A549 (cell line): ENCODE measurements at regions not wholly inside any gene's neighbourhood (a gene's known extent, or its start where the extent isn't known, plus 50 kb on each side); places are given as distances from the start of the nearest gene placed in this dataset.

Experiments
- ATAC-seq, 2 experiments: fragments of 200-7000 bp in 1 of 2; fragments of >200 bp in 1 of 2; cut with Nextera tagmentation in 1 of 2; cut with Tn5 transposase in 1 of 2; 3 replicates each; pipeline versions ENCODE4 v1.8.0 to v1.9.1; 2018 to 2020; ENCODE audit warnings: mild to moderate bottlenecking in 1 of 2, moderate library complexity in 1 of 2
- CTCF ChIA-PET: fragments of 300-600 bp; sonication (Branson Sonifier 250); formaldehyde crosslinking; extraction: SDS; loops from one replicate; lab custom pipeline; 2021; ENCODE audit warnings: antibody characterized with exemption, inconsistent platforms; lab: Yijun Ruan, JAX
- POLR2A ChIA-PET: fragments of 350-600 bp; formaldehyde crosslinking; extraction: SDS; loops from one replicate; lab custom pipeline; 2021; ENCODE audit warnings: antibody characterized with exemption, inconsistent platforms; lab: Yijun Ruan, JAX
- DNase-seq, 2 experiments: peaks; one replicate each; pipeline versions ENCODE4 v3.0.0 to v3.0.0-alpha.2; 2011 to 2016; ENCODE audit warnings: low read depth in 1 of 2, low spot score in 1 of 2
- FAIRE-seq: peaks from 2 replicates; lab custom pipeline; 2011; peaks lifted over from hg19 to GRCh38; lab: Jason Lieb, UNC
- H3K27ac ChIP-seq, 2 experiments: fragments of >200 bp; sonication (Bioruptor Twin); formaldehyde crosslinking; 3 replicates each; pipeline ENCODE4 v1.5.1; 2016 to 2017
- H3K4me1 ChIP-seq: fragments of >200 bp; sonication (Bioruptor Twin); formaldehyde crosslinking; 3 replicates; pipeline ENCODE4 v1.6.1; 2016
- H3K4me2 ChIP-seq: fragments of >200 bp; sonication (Bioruptor Twin); formaldehyde crosslinking; 3 replicates; pipeline ENCODE4 v1.6.1; 2016
- H3K4me3 ChIP-seq: fragments of >200 bp; sonication (Bioruptor Twin); formaldehyde crosslinking; 3 replicates; pipeline ENCODE4 v1.5.1; 2016
- H3K9me3 ChIP-seq: fragments of >200 bp; sonication (Bioruptor Twin); formaldehyde crosslinking; 3 replicates; pipeline ENCODE4 v1.6.1; 2016
- CBX2 ChIP-seq: fragments of 200-600 bp; sonication (generic); IDR thresholded peaks from 2 replicates; pipeline ENCODE4 v1.6.1; 2016; ENCODE audit warnings: low read depth, mild to moderate bottlenecking, borderline replicate concordance
- CHD2 ChIP-seq: fragments of 150-350 bp; IDR thresholded peaks from 2 replicates; pipeline ENCODE4 v1.6.1; 2014; ENCODE audit warnings: low read length; ENCODE audit not compliant: partially characterized antibody
- CTCF ChIP-seq: fragments of >200 bp; sonication (Bioruptor Twin); formaldehyde crosslinking; IDR thresholded peaks from 3 replicates; pipeline ENCODE4 v1.5.1; 2016
- EHMT2 ChIP-seq: fragments of 200-600 bp; sonication (generic); IDR thresholded peaks from 2 replicates; pipeline ENCODE4 v1.6.1; 2016; ENCODE audit warnings: antibody characterized with exemption, low read depth, mild to moderate bottlenecking, moderate library complexity
- FOXS1 ChIP-seq: fragments of 250-450 bp; sonication (Bioruptor Pico); IDR thresholded peaks from 2 replicates; pipeline ENCODE4 v1.5.0; 2020; ENCODE audit warnings: mild to moderate bottlenecking, moderate library complexity
- GATA3 ChIP-seq: IDR thresholded peaks from 2 replicates; pipeline ENCODE4 v1.6.1; 2012; ENCODE audit warnings: borderline replicate concordance
- HOXB5 ChIP-seq: fragments of 250-450 bp; sonication (Bioruptor Pico); IDR thresholded peaks from 2 replicates; pipeline ENCODE4 v1.5.0; 2020; ENCODE audit warnings: mild to moderate bottlenecking, moderate library complexity
- JUN ChIP-seq, 2 experiments: fragments of >200 bp; sonication (Bioruptor Twin); formaldehyde crosslinking; IDR thresholded peaks; 2 replicates in 1 of 2; 3 replicates in 1 of 2; pipeline ENCODE4 v1.6.1; 2016 to 2017
- KDM1A ChIP-seq: fragments of 200-600 bp; sonication (generic); IDR thresholded peaks from 2 replicates; pipeline ENCODE4 v1.6.1; 2016; ENCODE audit warnings: low read depth, mild to moderate bottlenecking
- MYC ChIP-seq: IDR thresholded peaks from 2 replicates; pipeline ENCODE4 v1.6.1; 2012; ENCODE audit warnings: mild to moderate bottlenecking, inconsistent platforms, low read length, improper control_type of control experiment, borderline replicate concordance
- NPAS2 ChIP-seq: fragments of 250-450 bp; sonication (Bioruptor Pico); IDR thresholded peaks from 2 replicates; pipeline ENCODE4 v1.8.0; 2022; ENCODE audit warnings: mild to moderate bottlenecking, moderate library complexity, borderline replicate concordance
- NR3C1 ChIP-seq: fragments of >200 bp; sonication (Bioruptor Twin); formaldehyde crosslinking; IDR thresholded peaks from 3 replicates; pipeline ENCODE4 v1.6.1; 2017
- PBX3 ChIP-seq: IDR thresholded peaks from 2 replicates; pipeline ENCODE4 v1.6.1; 2012
- RAD21 ChIP-seq, 2 experiments: fragments of >200 bp in 1 of 2; sonication (Bioruptor Twin) in 1 of 2; formaldehyde crosslinking in 1 of 2; IDR thresholded peaks in 1 of 2; conservative IDR thresholded peaks in 1 of 2; 2 replicates in 1 of 2; 3 replicates in 1 of 2; pipeline ENCODE4 v1.6.1; 2012 to 2018; ENCODE audit warnings: inconsistent platforms in 1 of 2
- RCOR1 ChIP-seq: fragments of 150-350 bp; IDR thresholded peaks from 2 replicates; pipeline ENCODE4 v1.6.1; 2014; ENCODE audit warnings: antibody characterized with exemption, low read length, low read depth
- SMC3 ChIP-seq: fragments of >200 bp; sonication (Bioruptor Twin); formaldehyde crosslinking; IDR thresholded peaks from 3 replicates; pipeline ENCODE4 v1.6.1; 2018; ENCODE audit warnings: inconsistent platforms
- SREBF2 ChIP-seq: fragments of 450-650 bp; IDR thresholded peaks from 2 replicates; pipeline ENCODE4 v1.6.1; 2014; ENCODE audit warnings: mild to moderate bottlenecking, moderate library complexity
- TFCP2L1 ChIP-seq: fragments of 250-450 bp; sonication (Bioruptor Pico); IDR thresholded peaks from 2 replicates; pipeline ENCODE4 v1.5.0; 2021; ENCODE audit warnings: mild to moderate bottlenecking
- ZNF302 ChIP-seq: fragments of 250-450 bp; sonication (Bioruptor Pico); IDR thresholded peaks from 2 replicates; pipeline ENCODE4 v1.9.0; 2021; ENCODE audit warnings: inconsistent platforms, mild to moderate bottlenecking, moderate library complexity
- ZSCAN20 ChIP-seq: fragments of 250-450 bp; sonication (Bioruptor Pico); IDR thresholded peaks from 2 replicates; pipeline ENCODE4 v1.8.0; 2022; ENCODE audit warnings: mild to moderate bottlenecking, moderate library complexity
- WGBS: methylation state at CpG from one replicate; pipeline ENCODE4 v1.1.6; 2017; ENCODE audit errors: missing lambda C conversion rate; 5-methylcytosine and 5-hydroxymethylcytosine counted together
- TF ChIP-seq, protein P1 (sequence below): fragments of 200-600 bp; sonication (generic); IDR thresholded peaks from 2 replicates; pipeline ENCODE4 v1.6.1; 2016; ENCODE audit warnings: antibody characterized with exemption, mild to moderate bottlenecking, moderate library complexity
- TF ChIP-seq, protein P2 (sequence below): IDR thresholded peaks from 2 replicates; pipeline ENCODE4 v1.6.1; 2012; ENCODE audit warnings: low read depth, borderline replicate concordance

- ATAC-seq (no peak), DNase-seq (no peak), FAIRE-seq (no peak)
- no peak overlapping the region for H3K4me2 ChIP-seq
- 26% methylated on average over 6 of the region's 8 CpGs for WGBS
- ChIA-PET CTCF (no interaction called here), POLR2A (no interaction called here)
- H3K9me3 ChIP-seq, result no peaks in the 10 kb centered on the region
- no peaks in the 10 kb centered on the region for H3K4me1 ChIP-seq
- no peak for TF ChIP-seq CBX2
- no peak for TF ChIP-seq RAD21 (conservative IDR thresholded peaks at IDR 0.05 in 1 of 2, IDR thresholded peaks at IDR 0.05 in 1 of 2)
- TF ChIP-seq MYC, result no peak
- TF ChIP-seq GATA3, result no peak
- TF ChIP-seq TFCP2L1 (CRISPR knock-in tag), result no peak
- H3K4me3 ChIP-seq, result no peak overlapping the region
- H3K27ac ChIP-seq, result no peak overlapping the region
Measured at GRCh38 chr2:166784296-166784946, 103.9 kb upstream of the XIRP2 start.

GRCh38 chr2:166775176-166775575 is 113.1 kb upstream of the XIRP2 start:
- no peak overlapping the region for H3K4me3 ChIP-seq
- no peaks in the 10 kb centered on the region for H3K9me3 ChIP-seq
- POLR2A ChIA-PET, result no interaction called here

More at GRCh38 chr2:166775176-166775575, 113.1 kb upstream of the XIRP2 start:
- DNase-seq (no peak), ATAC-seq (no peak), FAIRE-seq (no peak)
- 24% methylated on average over 1 of the region's 1 CpG for WGBS
- Histone ChIP-seq H3K4me1 (no peaks in the 10 kb centered on the region), H3K27ac (no peak overlapping the region), H3K4me2 (no peak overlapping the region)
- TF ChIP-seq, protein P1, sequence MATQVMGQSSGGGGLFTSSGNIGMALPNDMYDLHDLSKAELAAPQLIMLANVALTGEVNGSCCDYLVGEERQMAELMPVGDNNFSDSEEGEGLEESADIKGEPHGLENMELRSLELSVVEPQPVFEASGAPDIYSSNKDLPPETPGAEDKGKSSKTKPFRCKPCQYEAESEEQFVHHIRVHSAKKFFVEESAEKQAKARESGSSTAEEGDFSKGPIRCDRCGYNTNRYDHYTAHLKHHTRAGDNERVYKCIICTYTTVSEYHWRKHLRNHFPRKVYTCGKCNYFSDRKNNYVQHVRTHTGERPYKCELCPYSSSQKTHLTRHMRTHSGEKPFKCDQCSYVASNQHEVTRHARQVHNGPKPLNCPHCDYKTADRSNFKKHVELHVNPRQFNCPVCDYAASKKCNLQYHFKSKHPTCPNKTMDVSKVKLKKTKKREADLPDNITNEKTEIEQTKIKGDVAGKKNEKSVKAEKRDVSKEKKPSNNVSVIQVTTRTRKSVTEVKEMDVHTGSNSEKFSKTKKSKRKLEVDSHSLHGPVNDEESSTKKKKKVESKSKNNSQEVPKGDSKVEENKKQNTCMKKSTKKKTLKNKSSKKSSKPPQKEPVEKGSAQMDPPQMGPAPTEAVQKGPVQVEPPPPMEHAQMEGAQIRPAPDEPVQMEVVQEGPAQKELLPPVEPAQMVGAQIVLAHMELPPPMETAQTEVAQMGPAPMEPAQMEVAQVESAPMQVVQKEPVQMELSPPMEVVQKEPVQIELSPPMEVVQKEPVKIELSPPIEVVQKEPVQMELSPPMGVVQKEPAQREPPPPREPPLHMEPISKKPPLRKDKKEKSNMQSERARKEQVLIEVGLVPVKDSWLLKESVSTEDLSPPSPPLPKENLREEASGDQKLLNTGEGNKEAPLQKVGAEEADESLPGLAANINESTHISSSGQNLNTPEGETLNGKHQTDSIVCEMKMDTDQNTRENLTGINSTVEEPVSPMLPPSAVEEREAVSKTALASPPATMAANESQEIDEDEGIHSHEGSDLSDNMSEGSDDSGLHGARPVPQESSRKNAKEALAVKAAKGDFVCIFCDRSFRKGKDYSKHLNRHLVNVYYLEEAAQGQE, result no peak
- TF ChIP-seq JUN (IDR thresholded peaks at IDR 0.05) (no peak), ZSCAN20 (CRISPR knock-in tag) (no peak), RCOR1 (no peak), SREBF2 (no peak), KDM1A (no peak), EHMT2 (no peak), CTCF (no peak), NPAS2 (no peak), SMC3 (no peak), TFCP2L1 (CRISPR knock-in tag) (no peak), PBX3 (no peak), NR3C1 (no peak), CBX2 (no peak), CHD2 (no peak), RAD21 (conservative IDR thresholded peaks at IDR 0.05 in 1 of 2, IDR thresholded peaks at IDR 0.05 in 1 of 2) (no peak), ZNF302 (CRISPR knock-in tag) (no peak), FOXS1 (CRISPR knock-in tag) (no peak), HOXB5 (CRISPR knock-in tag) (no peak)
- TF ChIP-seq, protein P2, sequence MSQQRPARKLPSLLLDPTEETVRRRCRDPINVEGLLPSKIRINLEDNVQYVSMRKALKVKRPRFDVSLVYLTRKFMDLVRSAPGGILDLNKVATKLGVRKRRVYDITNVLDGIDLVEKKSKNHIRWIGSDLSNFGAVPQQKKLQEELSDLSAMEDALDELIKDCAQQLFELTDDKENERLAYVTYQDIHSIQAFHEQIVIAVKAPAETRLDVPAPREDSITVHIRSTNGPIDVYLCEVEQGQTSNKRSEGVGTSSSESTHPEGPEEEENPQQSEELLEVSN, result no peak
- CTCF ChIA-PET, result no interaction called here
